HepG2 (cell line): ENCODE measurements at regions not wholly inside any gene's neighbourhood (a gene's known extent, or its start where the extent isn't known, plus 50 kb on each side); places are given as distances from the start of the nearest gene placed in this dataset.

Experiments used
- ATAC-seq: fragments of 200-7000 bp; cut with Tn5 transposase; 3 replicates; pipeline ENCODE4 v1.9.1; 2020; ENCODE audit warnings: mild to moderate bottlenecking, moderate library complexity
- BruUV-seq: library from RNA; stranded (reverse); fragments of 400-500 nt; replicated peaks from 2 replicates; lab custom pipeline; 2021; lab: Mats Ljungman, UMichigan
- CTCF ChIA-PET: fragments of 300-600 bp; formaldehyde crosslinking; extraction: SDS; loops from one replicate; lab custom pipeline; 2021; ENCODE audit warnings: low total read pairs, inconsistent platforms, low intra/inter-chr PET ratio; lab: Yijun Ruan, JAX
- POLR2A ChIA-PET: fragments of 350-600 bp; sonication (Branson Sonifier 250); formaldehyde crosslinking; loops from one replicate; lab custom pipeline; 2020; ENCODE audit warnings: antibody characterized with exemption, inconsistent platforms; lab: Yijun Ruan, JAX
- DNase-seq: peaks from one replicate; pipeline ENCODE4 v3.0.0-alpha.2; 2015; ENCODE audit warnings: low spot score
- FAIRE-seq: peaks from 3 replicates; lab custom pipeline; 2011; peaks lifted over from hg19 to GRCh38; lab: Jason Lieb, UNC
- H2AFZ ChIP-seq: one replicate; pipeline ENCODE4 v1.6.1; 2011; ENCODE audit warnings: low read length, inconsistent platforms
- H3K27ac ChIP-seq: fragments of 300-600 bp; 3 replicates; pipeline ENCODE4 v1.8.0; 2011; ENCODE audit warnings: mixed run types, mild to moderate bottlenecking, mixed read lengths, low read length, inconsistent platforms; ENCODE audit not compliant: insufficient read depth; ENCODE audit errors: extremely low read length
- H3K27me3 ChIP-seq, 2 experiments: fragments of 200-600 bp in 1 of 2; 2 replicates in 1 of 2; 3 replicates in 1 of 2; pipeline versions ENCODE4 v1.6.0 to v1.8.0; 2011; ENCODE audit warnings: low read length in 2 of 2, mild to moderate bottlenecking in 2 of 2, moderate library complexity in 2 of 2, inconsistent platforms in 1 of 2; ENCODE audit not compliant: insufficient read depth in 2 of 2, control insufficient read depth in 1 of 2
- H3K36me3 ChIP-seq, 2 experiments: fragments of 200-600 bp in 1 of 2; replicated peaks in 1 of 2; 2 replicates in 1 of 2; 3 replicates in 1 of 2; pipeline versions ENCODE4 v1.5.1 to v1.8.0; 2011; ENCODE audit warnings: low read length in 2 of 2, inconsistent platforms in 1 of 2; ENCODE audit not compliant: insufficient read depth in 2 of 2, control insufficient read depth in 1 of 2
- H3K4me1 ChIP-seq: 2 replicates; pipeline ENCODE4 v1.5.1; 2012; ENCODE audit warnings: low read length, inconsistent platforms; ENCODE audit not compliant: insufficient read depth
- H3K4me2 ChIP-seq: 2 replicates; pipeline ENCODE4 v1.6.0; 2011; ENCODE audit warnings: low read depth, low read length, inconsistent platforms
- H3K4me3 ChIP-seq, 3 experiments: fragments of 200-600 bp in 1 of 3; sonication (generic), shearing (Covaris generic) in 1 of 3; replicated peaks in 1 of 3; 2 replicates each; pipeline ENCODE4 v1.5.1; 2011 to 2016; ENCODE audit warnings: low read length in 3 of 3, inconsistent platforms in 2 of 3, low read depth in 2 of 3, mild to moderate bottlenecking in 2 of 3, control low read depth in 1 of 3, mixed read lengths in 1 of 3; ENCODE audit not compliant: insufficient read depth in 1 of 3
- H3K79me2 ChIP-seq: one replicate; pipeline ENCODE4 v1.6.1; 2011; ENCODE audit warnings: low read length, inconsistent platforms; ENCODE audit not compliant: insufficient read depth
- H3K9ac ChIP-seq: 2 replicates; pipeline ENCODE4 v1.6.0; 2011; ENCODE audit warnings: mild to moderate bottlenecking, low read depth, low read length, inconsistent platforms; ENCODE audit not compliant: insufficient read depth
- H3K9me3 ChIP-seq: 2 replicates; pipeline ENCODE4 v1.5.1; 2012; ENCODE audit warnings: mild to moderate bottlenecking, low read length
- H4K20me1 ChIP-seq: 2 replicates; pipeline ENCODE4 v1.6.0; 2011; ENCODE audit warnings: inconsistent platforms, mild to moderate bottlenecking, low read length, moderate library complexity; ENCODE audit not compliant: insufficient read depth
- BHLHE40 ChIP-seq: IDR thresholded peaks from 2 replicates; pipeline ENCODE4 v1.6.1; 2011; ENCODE audit warnings: low read length, improper control_type of control experiment
- CREM ChIP-seq, 2 experiments: sonication (generic) in 1 of 2; formaldehyde crosslinking in 1 of 2; IDR thresholded peaks; 2 replicates each; pipeline versions ENCODE4 v1.4.0 to v1.6.1; 2016 to 2020; ENCODE audit warnings: antibody characterized with exemption in 1 of 2, mild to moderate bottlenecking in 1 of 2, missing genetic modification reagents in 1 of 2
- KDM6A ChIP-seq: IDR thresholded peaks from 2 replicates; pipeline ENCODE4 v1.6.1; 2016; ENCODE audit warnings: low read depth
- KLF16 ChIP-seq, 2 experiments: sonication (generic) in 1 of 2; formaldehyde crosslinking in 1 of 2; IDR thresholded peaks; 2 replicates each; pipeline versions ENCODE4 v1.6.1 to v1.8.0; 2016 to 2023; ENCODE audit warnings: missing genetic modification reagents in 2 of 2, missing compliant biosample characterization in 1 of 2
- MAFG ChIP-seq: sonication (generic); formaldehyde crosslinking; IDR thresholded peaks from 2 replicates; pipeline ENCODE4 v1.5.1; 2020; ENCODE audit warnings: mild to moderate bottlenecking, missing genetic modification reagents
- MBNL3 ChIP-seq: fragments of 250-450 bp; sonication (Bioruptor Pico); conservative IDR thresholded peaks from 2 replicates; pipeline ENCODE4 v1.8.0; 2022; ENCODE audit warnings: mild to moderate bottlenecking, inconsistent platforms
- SCMH1 ChIP-seq: sonication (generic); formaldehyde crosslinking; IDR thresholded peaks from 2 replicates; pipeline ENCODE4 v1.9.0; 2021; ENCODE audit warnings: missing genetic modification reagents, mild to moderate bottlenecking, borderline replicate concordance
- STAT5B ChIP-seq: sonication (generic); formaldehyde crosslinking; IDR thresholded peaks from 2 replicates; pipeline ENCODE4 v1.4.0; 2020; ENCODE audit warnings: missing genetic modification reagents
- THAP9 ChIP-seq: sonication (generic); formaldehyde crosslinking; IDR thresholded peaks from 2 replicates; pipeline ENCODE4; 2020; ENCODE audit warnings: missing genetic modification reagents, mild to moderate bottlenecking, borderline replicate concordance
- ZMAT3 ChIP-seq: sonication (generic); formaldehyde crosslinking; conservative IDR thresholded peaks from 2 replicates; pipeline ENCODE4 v1.7.0; 2021; ENCODE audit warnings: missing genetic modification reagents
- ZMYM3 ChIP-seq: sonication (generic); formaldehyde crosslinking; IDR thresholded peaks from 2 replicates; pipeline ENCODE4 v1.5.1; 2020; ENCODE audit warnings: mild to moderate bottlenecking, missing genetic modification reagents
- ZNF577 ChIP-seq: sonication (generic); formaldehyde crosslinking; IDR thresholded peaks from 2 replicates; pipeline ENCODE4 v1.4.0; 2020; ENCODE audit warnings: mild to moderate bottlenecking, low read depth, missing genetic modification reagents, borderline replicate concordance
- ZNF691 ChIP-seq: sonication (generic); formaldehyde crosslinking; IDR thresholded peaks from 2 replicates; pipeline ENCODE4 v1.4.0; 2020; ENCODE audit warnings: missing genetic modification reagents, low read depth, mild to moderate bottlenecking, borderline replicate concordance
- WGBS: methylation state at CpG from one replicate; pipeline ENCODE4 v1.1.6; 2017; ENCODE audit warnings: low lambda C conversion rate; 5-methylcytosine and 5-hydroxymethylcytosine counted together
- in situ Hi-C: cut with HindIII; loops from 2 replicates; pipeline ENCODE4 v1.10.0; 2017; ENCODE audit warnings: low pct_unique_long_range_greater_than_20kb; ENCODE audit not compliant: extremely low pct_ligation_motif_present
- intact Hi-C: fragments of 100-400 bp; cut with micrococcal nuclease; formaldehyde crosslinking; loops from one replicate; pipeline ENCODE4 v1.10.0; 2022; ENCODE audit not compliant: unreplicated experiment
- TF ChIP-seq, protein P1 (sequence below): sonication (generic); formaldehyde crosslinking; IDR thresholded peaks from 2 replicates; pipeline ENCODE4 v1.5.1; 2020; ENCODE audit warnings: missing genetic modification reagents, mild to moderate bottlenecking, borderline replicate concordance
- TF ChIP-seq, protein P2 (sequence below): sonication (generic); formaldehyde crosslinking; IDR thresholded peaks from 2 replicates; pipeline ENCODE4 v1.4.0; 2020; ENCODE audit warnings: missing genetic modification reagents, mild to moderate bottlenecking, borderline replicate concordance

GRCh38 chr6:4655196-4656025, 120.8 kb upstream of the CDYL start:
- in situ Hi-C loops: no loop called here
- POLR2A ChIA-PET: interaction anchor here (1.3 kb wide), 1 partner anchor 8 kb away, joined by 3 read pairs; no protein-coding TSS in a partner anchor
- DNase-seq (no peak), FAIRE-seq (no peak), ATAC-seq (no peak)
- Histone ChIP-seq H3K79me2 (no peaks in the 10 kb centered on the region), H3K4me3 (no peak overlapping the region), H3K27me3 (peaks cover 2 to 8% of the 10 kb centered on the region in 2 experiments; a peak in 4 of 5 replicates), H3K27ac (no peak overlapping the region), H3K36me3 (no peaks in the 10 kb centered on the region), H2AFZ (no peak overlapping the region), H3K4me1 (no peaks in the 10 kb centered on the region), H3K4me2 (no peak overlapping the region), H4K20me1 (no peaks in the 10 kb centered on the region), H3K9me3 (no peaks in the 10 kb centered on the region), H3K9ac (no peak overlapping the region)
- no TSS peak for BruUV-seq
- TF ChIP-seq MBNL3 (CRISPR knock-in tag): no peak
- TF ChIP-seq MAFG (CRISPR knock-in tag): no peak
- no peak for TF ChIP-seq ZMYM3
- TF ChIP-seq THAP9 (CRISPR knock-in tag): no peak
- no peak for TF ChIP-seq STAT5B (CRISPR knock-in tag)
- no peak for TF ChIP-seq ZMAT3 (CRISPR knock-in tag)
- TF ChIP-seq ZNF691: no peak
- no peak for TF ChIP-seq KDM6A
- no peak for TF ChIP-seq ZNF577 (CRISPR knock-in tag)
- no peak for TF ChIP-seq BHLHE40
- no peak for TF ChIP-seq KLF16 (CRISPR knock-in tag; IDR thresholded peaks at IDR 0.05)
- TF ChIP-seq, protein P1, sequence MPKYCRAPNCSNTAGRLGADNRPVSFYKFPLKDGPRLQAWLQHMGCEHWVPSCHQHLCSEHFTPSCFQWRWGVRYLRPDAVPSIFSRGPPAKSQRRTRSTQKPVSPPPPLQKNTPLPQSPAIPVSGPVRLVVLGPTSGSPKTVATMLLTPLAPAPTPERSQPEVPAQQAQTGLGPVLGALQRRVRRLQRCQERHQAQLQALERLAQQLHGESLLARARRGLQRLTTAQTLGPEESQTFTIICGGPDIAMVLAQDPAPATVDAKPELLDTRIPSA (CRISPR knock-in tag): no peak
- TF ChIP-seq SCMH1 (CRISPR knock-in tag): no peak
- TF ChIP-seq CREM (IDR thresholded peaks at IDR 0.05): no peak
- TF ChIP-seq CREM (CRISPR knock-in tag; IDR thresholded peaks at IDR 0.05): no peak
- TF ChIP-seq, protein P2, sequence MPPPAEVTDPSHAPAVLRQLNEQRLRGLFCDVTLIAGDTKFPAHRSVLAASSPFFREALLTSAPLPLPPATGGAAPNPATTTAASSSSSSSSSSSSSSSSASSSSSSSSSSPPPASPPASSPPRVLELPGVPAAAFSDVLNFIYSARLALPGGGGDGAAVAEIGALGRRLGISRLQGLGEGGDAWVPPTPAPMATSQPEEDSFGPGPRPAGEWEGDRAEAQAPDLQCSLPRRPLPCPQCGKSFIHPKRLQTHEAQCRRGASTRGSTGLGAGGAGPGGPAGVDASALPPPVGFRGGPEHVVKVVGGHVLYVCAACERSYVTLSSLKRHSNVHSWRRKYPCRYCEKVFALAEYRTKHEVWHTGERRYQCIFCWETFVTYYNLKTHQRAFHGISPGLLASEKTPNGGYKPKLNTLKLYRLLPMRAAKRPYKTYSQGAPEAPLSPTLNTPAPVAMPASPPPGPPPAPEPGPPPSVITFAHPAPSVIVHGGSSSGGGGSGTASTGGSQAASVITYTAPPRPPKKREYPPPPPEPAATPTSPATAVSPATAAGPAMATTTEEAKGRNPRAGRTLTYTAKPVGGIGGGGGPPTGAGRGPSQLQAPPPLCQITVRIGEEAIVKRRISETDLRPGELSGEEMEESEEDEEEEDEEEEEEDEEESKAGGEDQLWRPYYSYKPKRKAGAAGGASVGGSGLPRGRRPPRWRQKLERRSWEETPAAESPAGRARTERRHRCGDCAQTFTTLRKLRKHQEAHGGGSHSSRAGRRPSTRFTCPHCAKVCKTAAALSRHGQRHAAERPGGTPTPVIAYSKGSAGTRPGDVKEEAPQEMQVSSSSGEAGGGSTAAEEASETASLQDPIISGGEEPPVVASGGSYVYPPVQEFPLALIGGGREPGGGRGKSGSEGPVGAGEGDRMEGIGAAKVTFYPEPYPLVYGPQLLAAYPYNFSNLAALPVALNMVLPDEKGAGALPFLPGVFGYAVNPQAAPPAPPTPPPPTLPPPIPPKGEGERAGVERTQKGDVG (CRISPR knock-in tag): no peak
- under 1% methylated on average over 12 of the region's 12 CpGs for WGBS
- intact Hi-C loops: no loop called here
- CTCF ChIA-PET: no interaction called here
